HT1080 (cell line): ENCODE measurements at regions not wholly inside any gene's neighbourhood (a gene's known extent, or its start where the extent isn't known, plus 50 kb on each side); places are given as distances from the start of the nearest gene placed in this dataset.
"Not testable (repeated sequence)": the region's sequence is repeated elsewhere in the genome, so short reads cannot be mapped to it uniquely, and the experiment has no call there.

Experiments used
- DNase-seq: peaks from one replicate; pipeline ENCODE4 v3.0.0-alpha.2; 2015; ENCODE audit warnings: low read depth

DNA sequence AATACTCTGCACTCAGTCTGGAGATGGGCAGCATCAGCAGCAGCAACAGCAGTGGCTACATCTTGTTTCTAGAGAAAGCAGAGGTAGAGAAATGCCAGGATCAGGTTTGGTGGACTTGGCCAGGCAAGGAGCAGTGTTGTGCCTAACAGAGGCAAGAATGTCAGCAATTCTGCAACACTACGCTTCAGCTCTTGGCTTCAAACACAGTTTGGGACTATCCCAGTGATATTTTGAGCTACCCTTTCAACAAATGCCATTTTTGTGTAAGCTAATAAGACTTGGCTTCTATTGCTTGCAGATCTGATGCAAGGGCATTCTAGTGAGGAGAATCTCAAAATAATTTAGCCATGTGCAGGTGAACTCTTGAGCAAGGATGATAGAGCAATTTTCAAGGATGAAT, 271.3 kb downstream of the PCDH20 start:
- DNase-seq: no peak

DNA sequence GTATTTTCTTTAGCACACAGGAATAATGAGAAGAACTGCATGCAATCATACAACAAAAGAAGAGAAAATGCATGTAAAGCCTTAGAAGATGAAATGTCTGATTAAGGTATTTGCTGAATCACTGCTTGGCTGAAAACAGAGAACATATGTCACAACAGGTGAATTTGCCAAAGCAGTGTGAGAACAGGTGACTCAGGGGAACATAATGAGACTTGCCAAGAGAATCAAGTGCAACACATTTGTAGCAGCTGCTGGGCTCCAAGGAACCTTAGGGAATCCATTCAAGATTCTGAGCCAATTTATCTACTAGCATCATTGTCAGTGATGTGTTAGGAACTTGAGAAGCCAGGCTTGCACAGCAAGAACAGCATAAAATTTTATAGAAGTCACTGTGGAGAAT, 273.1 kb downstream of the PCDH20 start:
- no peak for DNase-seq

DNA sequence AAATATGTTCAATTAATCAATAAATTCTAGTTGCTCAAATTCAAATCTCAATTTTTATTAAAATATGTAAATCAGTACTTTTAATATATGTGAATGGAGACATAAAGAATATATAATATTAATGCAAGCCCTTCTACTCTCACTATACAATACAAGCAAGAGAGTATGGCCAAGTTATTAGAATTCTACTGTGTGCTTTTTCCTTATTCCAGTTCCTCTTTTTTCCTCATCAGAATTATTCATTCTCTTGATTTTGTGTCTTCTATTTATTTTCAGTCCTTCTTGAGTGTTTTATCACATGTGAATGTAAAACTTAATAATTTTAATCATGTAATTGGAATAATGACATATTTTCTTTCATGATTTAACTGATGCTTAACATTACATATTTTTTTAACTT, 276.8 kb downstream of the PCDH20 start:
- DNase-seq: no peak

DNA sequence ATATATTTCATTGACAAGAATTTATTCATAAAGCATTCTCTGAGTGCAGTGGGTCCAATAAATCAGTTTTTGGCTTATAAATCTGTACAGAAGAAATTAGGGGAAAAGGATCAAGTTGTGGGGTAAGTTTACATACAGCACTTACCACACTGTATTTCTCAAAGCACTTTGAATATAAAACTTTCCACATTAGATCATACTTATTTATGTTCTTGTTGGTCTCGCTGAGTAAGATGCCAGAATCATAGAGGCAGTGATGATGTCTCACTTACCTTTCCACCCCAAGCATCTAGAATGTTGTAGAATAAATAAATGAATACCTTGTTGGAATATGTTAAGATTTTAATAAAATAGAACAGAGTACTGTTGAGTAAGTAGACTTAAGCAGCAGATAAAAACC, 279.1 kb downstream of the PCDH20 start:
- DNase-seq: no peak

DNA sequence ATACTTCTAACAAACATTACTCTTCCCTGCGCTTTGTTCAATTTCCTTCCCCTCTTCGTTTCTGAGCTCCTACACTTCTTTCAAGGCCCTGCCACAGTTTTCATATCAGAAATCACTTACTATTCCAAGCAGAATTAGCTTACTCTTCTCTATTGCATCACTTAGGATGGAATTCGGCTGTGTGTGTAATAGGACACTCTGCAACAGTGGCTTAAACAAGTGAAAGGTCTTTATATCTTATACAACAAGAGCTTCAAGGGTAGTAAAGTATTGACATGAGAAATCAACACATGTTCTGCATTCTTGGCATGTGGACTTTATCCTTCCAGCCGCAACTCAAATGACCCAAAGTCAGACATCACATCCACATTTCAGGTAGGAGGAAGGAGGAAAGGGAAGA, 279.6 kb downstream of the PCDH20 start:
- DNase-seq: no peak

DNA sequence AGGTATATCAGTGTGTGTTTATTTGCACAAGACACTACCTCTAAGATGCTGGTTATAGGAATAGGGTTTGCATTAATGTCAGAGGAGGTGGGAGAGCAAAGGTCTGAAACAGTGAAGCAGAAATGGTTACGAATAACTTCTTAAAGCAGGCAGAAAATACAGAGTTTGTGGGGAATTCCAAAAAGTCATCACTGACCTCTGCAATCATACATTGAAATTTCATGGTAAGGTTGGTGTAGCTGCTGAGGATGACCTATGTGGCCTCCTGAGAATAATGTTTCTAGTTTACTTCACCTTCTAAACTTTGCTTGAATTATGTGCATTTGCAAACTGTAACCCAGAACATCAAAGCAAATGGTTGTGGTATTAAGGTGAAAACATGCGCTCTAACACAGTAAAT, 280.1 kb downstream of the PCDH20 start:
- DNase-seq: no peak

DNA sequence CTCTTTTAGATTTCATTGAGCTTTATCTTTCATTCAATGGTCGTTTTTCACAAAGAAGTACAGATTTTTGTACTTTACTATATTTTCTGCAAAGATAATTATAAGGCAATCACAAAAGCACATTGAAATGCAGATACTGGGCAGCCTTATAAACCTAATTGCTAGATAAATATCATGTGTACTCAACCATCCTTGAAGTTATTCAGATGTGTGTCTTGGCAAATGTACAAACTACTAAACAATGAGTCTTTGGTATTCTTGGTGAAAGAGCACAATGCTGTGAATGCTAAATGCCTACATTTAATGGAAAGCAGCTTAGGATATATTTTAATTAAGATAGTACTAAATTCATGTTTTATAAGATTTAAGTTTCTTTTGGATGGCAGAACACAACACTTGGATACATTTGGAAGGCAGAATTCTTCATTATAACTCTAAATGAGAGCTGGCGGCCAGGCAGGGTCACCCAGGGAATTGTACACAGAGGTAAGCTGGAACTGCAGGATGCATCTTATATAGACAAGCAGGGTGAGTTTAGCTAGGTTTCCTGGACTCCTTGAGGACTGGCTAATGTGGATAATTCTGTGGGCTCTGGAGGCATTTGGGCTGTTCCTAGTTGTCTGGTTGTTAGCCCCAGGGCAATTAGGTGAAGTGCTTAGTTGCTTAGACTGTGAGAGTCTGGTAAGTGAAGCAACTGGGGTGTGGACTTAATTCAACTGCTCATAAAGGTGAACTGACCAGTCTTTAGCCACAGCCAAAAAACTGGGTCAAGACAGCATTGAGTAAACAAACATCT, 286.6 kb downstream of the PCDH20 start:
- no peak for DNase-seq

DNA sequence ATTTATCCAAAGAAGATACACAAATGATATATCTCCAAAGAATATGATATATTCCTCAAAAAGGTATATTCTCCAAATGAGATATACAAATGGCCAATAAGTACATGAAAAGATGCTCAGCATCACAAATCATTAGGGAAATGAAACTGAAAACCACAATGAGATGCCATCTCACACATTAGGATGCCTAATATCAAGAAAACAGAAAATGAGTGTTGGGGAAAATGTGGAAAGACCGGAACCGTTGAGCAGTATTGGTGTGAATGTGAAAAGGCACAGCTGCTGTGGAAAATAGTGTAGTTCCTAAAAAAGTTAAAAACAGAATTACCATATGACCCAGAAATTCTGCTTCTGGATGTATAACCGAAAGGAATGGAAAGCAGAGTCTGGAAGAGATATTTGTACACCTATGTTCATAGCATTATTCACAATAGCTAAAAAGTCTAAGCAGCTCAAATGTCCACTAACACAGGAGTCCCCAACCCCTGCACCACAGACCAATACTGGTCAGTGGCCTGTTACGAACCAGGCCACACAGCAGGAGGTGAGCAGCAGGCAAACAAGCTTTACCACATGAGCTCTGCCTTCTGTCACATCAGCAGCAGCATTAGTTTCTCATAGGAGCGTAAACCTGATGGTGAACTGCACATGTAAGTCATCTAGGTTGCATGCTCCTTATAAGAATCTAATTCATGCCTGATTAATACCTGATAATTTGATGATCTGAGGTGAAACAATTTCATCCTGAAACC, 291.9 kb downstream of the PCDH20 start:
- no peak for DNase-seq

DNA sequence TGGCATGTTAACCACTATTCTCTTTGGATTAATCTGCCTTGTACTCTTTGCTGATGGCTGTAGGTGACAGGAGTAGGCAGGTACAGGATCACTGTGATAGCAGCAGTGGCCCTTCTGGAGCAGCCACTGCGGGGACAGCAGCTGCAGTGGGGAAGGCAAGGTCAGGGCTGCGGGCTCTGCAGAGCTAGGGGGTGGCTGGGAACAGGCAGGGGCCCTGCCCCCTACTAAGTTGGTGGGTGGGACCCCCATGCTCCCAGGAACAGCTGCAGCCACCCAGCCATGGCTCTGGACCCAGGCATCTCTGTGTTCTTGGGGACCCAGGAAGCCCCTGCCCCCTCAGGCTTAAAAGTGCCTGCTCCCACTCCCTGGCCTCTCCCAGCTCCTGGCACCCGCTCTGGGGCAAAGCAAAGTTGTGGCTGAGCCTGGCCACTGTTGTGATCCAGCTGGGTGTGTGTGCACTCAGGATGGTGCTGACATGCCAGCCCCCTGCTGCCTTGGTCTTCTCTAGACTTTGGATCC, 302.4 kb downstream of the PCDH20 start:
- no peak for DNase-seq

DNA sequence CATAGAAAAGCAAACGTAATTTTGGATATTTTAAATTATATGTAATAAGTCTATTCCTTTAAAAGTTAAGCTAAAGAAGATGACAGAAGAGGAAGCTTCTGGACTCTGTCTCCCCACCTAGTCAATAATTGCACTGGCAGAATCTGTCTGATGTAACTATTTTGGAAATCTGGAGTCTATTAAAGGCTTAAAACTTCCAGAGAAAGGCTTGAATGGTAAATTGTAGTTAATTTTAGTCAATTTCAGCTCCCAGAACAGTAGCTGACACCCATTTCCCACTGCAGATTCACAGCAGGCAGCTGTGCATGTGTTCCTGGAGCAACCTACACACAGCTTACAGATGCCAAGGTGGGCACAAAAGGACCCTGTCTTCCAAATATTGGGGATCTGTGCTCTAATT, 304.1 kb downstream of the PCDH20 start:
- DNase-seq: no peak

DNA sequence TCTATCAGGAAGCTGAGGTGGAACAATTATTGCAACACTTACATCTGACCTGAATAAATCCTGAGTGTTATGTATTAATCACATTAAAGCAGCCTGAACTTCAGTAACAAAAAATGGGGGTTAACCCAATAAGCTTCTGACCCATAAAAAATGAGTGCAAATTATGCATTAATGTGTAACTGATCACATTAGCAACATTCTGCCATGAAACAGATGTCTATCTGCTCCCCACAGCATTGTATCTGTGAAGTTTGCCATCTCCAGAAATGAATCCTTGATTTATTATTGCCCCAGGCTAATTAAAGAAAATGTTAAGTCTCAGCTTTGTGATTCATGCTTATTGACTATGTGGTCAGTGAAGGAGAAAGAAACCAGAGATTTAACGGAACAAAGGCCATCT, 304.9 kb downstream of the PCDH20 start:
- no peak for DNase-seq

DNA sequence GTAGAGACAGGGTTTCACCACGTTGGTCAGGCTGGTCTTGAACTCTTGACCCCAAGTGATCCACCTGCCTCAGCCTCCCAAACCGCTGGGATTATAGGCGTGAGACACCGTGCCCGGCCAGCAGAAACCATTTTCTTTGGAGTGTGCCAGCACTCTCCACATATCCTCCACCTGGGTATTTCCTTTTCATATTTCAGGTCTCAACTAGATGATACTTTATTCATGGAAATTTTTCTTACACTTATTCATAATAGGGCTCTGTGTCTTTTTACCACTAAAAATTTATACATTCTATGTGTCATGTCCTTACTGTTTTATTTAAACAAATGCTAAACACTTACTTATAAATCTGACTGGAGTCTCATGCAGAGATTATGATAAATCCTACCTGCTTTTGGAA, 305.9 kb downstream of the PCDH20 start:
- no peak for DNase-seq

DNA sequence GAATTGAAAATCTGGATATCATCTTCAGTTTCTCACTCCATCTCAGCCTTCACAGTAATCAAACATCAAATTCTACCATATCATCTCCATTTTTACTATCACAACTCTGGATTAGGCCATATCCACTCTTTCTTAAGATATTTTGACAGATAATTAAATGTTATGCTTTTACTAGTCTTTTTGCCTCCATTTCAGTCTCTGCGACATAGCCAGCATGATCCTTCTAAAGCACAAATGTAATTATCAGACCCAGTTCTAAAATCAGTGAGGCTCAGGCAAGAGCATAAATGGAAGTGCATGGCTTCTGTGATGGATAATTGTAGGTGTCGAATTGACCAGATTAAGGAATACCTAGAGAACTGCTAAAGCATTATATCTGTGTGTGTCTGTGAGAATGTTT, 307.7 kb downstream of the PCDH20 start:
- no peak for DNase-seq

DNA sequence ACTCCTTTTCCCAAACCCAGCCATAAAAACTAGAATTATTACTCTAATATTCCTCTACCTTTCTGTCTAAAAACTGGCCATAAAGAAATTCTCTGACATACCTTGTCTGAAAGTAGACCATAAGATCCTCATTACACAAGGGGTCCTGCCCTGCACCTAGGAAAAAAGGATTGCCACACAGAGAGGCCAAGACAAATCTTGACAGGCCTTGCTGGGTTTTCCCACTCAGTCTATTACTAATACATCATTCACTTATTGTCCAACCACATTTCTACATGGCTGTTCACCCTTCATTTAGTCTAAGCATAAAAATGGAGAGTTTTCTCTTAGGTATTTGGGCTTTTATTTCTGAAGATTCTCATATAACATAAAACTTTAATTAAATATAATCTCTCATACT, 319.8 kb downstream of the PCDH20 start:
- DNase-seq: no peak

DNA sequence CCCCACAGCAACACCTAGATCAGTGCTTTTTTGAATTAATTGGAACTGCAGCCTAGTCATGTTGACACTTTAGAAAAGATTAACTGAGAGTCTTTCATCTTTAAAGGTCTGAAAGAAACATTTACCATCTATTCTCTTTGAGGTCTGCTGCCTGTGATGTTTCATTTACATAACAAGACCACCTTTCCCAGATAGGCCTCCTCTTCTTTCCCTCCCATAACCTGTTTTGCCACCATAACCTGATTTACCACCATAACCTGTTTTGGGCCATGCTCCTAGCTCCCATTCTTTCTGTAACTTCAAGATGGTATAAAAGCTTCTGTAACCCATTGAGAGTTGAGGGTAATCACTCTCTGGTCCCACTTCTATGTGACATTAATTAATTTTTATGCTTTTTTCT, 320.8 kb downstream of the PCDH20 start:
- DNase-seq: no peak

DNA sequence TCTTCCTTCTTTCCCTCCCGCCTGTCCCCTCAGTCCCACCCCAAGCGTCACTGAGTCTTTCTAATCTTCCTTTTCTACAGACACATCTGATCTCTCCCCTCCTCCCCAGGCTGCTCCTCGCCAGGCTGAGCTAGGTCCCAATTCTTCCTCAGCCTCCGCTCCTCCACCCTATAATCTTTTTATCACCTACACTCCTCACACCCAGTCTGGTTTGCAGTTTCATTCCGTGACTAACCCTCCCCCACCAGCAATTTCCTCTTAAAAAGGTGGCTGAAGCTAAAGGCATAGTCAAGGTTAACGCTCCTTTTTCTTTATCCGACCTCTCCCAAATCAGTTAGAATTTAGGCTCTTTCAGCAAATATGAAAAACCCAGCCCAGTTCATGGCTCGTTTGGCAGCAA, 325.8 kb downstream of the PCDH20 start:
- DNase-seq: not testable (repeated sequence)

DNA sequence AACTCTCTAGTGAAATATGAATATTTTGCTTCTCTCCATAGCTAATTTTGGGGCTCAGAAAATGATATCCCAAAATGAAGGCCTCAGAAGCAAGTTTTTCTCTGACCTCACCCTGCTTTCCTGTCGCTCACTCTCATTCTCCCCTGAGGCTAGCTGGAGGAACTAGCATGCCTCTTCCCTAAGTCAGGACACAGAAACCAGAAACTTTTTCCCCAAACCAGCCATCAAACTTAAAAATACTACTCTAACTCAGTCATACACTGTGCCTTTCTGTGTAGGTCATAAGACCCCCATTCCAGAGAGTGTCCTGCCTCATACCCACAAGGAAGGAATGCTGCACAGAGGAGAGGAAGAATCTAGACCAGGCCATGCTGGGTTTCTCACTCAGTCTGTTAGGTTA, 329.6 kb downstream of the PCDH20 start:
- no peak for DNase-seq

DNA sequence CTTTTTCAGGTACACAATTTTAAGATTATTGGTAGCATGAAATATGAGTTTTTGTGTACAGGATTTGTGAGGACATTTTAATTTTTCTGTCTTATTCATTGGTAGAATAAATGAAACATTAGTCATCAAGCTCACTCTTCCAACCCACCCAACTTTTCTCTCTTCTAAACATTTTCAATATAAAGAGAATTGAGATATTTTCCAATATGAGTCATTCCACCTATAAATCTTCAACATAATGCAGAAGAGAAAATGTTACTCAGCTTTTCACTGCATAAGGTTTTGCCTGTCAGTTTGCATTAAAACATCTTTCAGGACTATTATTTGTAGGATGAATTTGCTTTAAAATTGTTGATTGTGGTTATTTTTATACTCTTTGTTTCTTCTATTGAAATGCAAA, 330.7 kb downstream of the PCDH20 start:
- peak; percentile 40 for DNase-seq

DNA sequence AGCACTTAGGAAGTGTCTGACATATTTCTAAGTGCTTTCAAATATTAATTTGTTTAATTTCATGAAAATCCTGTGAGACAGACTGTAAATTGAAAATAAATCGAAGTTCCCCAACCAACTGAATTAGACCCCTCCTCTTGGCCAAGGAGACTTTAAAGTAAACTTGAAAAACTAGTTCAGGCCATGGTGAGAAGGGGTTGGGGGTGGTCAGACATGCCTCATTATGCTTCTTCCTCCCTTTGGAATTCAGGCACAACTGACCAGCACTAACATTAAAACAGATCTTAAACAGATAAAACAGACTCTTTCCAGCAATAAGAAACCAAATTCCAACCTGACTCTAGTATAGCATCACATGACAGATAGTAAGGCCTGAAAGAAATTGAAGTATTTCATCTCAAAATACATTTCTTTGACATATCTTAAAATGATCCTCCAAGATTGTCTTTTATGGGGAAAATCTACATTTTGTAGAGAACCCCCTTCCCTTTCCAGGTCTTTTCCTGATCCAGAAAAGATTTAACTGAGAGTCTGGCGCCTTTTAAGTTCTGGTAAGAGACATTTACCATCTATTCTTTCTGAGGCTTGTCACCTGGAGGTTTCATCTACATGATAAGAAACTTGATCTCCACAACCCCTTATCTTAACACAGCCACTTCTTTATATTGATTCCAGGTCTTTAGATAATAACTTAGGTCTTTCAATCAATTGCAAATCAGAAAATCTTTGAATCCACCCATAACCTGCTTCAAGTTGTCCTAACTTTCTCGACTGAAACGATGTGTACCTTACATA, 336.5 kb downstream of the PCDH20 start:
- DNase-seq: no peak

DNA sequence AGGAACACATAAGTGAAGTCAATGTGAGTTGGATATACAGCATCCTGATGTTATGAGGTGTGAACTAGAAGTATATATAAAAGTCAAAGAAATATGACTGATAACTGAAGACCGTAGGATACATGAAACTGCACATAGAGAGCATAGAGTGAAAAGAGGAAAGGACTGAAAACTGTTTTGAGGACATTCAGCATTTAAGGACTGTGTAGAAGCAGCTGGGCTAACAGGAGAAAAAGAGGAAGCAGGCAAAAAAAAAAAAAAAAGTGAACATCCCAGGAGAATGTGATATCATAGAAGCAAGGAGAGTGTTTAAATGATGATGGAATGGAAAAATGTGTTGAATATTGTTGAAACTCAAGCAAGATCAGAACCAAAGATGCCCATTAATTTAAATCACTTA, 363.5 kb downstream of the PCDH20 start:
- DNase-seq: no peak

DNA sequence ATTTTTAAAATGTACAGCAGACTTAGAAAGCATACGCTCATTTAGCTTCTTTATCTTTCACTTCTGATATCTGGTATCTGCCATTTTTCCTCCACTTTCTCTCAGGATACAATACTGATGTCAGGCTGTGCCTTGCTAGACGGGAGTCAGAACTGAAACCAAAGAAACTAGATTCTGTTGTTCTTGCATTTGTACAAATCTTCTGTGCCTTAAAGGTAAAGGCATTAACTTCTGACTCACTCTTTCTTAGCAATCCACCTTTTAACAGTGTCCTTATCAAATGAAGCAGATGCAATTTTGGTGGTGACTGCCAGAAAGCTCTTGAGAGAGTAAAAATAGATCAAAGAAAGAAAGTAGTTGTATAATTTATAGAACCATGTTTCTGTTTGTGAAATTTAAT, 370.4 kb downstream of the PCDH20 start:
- DNase-seq: peak; percentile 12

DNA sequence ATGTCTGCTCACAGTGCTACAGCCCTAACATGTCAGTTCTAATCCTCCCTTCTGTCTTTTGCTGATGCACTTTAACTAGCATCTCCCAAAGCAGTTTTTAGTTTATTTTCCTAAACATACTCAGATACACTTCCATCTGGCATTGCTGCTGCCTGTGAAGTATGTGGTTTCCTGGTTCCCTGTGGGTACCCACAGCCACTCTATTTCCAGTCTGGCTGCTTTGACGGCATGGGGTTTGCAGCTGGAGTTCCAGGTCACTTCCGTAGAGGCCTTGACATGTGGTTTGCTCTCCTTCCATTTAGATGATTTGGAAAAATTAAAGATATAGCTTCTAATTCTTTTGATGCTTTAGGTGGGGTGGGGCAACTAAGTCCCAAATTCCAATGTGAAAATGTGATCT, 375.5 kb downstream of the PCDH20 start:
- DNase-seq: peak; percentile 42
